ENCODE measurements at regions not wholly inside any gene's neighbourhood (a gene's known extent, or its start where the extent isn't known, plus 50 kb on each side); places are given as distances from the start of the nearest gene placed in this dataset.

- no peak overlapping the region for H3K4me3 ChIP-seq
- intact Hi-C loops (cut with DNase I; ENCODE audit: low total_unique reads), result no loop called here
- no peak for TF ChIP-seq POLR2AphosphoS5 (IDR thresholded peaks at IDR 0.05)
- TF ChIP-seq, protein P1, sequence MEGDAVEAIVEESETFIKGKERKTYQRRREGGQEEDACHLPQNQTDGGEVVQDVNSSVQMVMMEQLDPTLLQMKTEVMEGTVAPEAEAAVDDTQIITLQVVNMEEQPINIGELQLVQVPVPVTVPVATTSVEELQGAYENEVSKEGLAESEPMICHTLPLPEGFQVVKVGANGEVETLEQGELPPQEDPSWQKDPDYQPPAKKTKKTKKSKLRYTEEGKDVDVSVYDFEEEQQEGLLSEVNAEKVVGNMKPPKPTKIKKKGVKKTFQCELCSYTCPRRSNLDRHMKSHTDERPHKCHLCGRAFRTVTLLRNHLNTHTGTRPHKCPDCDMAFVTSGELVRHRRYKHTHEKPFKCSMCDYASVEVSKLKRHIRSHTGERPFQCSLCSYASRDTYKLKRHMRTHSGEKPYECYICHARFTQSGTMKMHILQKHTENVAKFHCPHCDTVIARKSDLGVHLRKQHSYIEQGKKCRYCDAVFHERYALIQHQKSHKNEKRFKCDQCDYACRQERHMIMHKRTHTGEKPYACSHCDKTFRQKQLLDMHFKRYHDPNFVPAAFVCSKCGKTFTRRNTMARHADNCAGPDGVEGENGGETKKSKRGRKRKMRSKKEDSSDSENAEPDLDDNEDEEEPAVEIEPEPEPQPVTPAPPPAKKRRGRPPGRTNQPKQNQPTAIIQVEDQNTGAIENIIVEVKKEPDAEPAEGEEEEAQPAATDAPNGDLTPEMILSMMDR (IDR thresholded peaks at IDR 0.05 in 8 of 11, conservative IDR thresholded peaks at IDR 0.05 in 3 of 11), result no peak
- no peaks in the 10 kb centered on the region for H3K4me1 ChIP-seq
- H3K36me3 ChIP-seq, result no peaks in the 10 kb centered on the region
- no peak for DNase-seq
- H3K27ac ChIP-seq, result no peak overlapping the region
- H3K27me3 ChIP-seq (replicated peaks in 1 of 7), result peaks cover 0 to 4% (median 0%) of the 10 kb centered on the region in 7 donors
- H3K9me3 ChIP-seq, result no peaks in the 10 kb centered on the region
- WGBS, 5 donors, result 84 to 97% (median 86%) methylated on average over 1 of the region's 1 CpG
Observed at GRCh38 chr13:111638233-111638632, 317.8 kb downstream of the TEX29 start.

DNA sequence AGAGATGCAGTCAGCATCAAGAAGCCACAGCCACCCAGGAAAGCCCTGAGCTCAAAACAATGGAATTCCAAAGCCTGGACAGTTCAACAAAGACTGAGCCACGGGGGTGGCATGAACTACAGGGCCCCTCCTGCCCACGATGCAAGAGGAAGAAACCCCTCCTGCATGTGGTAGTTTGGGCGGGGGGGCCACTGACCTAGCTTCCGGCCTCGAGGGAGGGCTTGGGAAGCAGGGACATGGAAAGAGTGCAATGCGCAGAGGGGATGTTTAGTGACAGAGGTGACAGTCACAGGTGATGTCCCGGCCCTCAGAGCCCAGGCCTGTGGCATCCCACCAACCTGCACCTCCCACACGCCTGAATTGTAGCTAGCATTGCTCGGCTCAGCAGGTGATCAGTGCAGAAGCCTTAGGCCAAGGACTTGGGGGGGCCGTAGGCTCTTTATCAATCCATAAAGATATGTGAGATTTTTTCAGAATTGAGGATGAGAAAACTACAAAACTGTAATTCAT lies 318.8 kb downstream of the TEX29 start:
- WGBS, 5 donors, result 68 to 78% (median 75%) methylated on average over 10 of the region's 10 CpGs
- peaks cover 0 to 4% (median 0%) of the 10 kb centered on the region in 7 donors for H3K27me3 ChIP-seq (replicated peaks in 1 of 7)
- H3K9me3 ChIP-seq, result no peaks in the 10 kb centered on the region
- TF ChIP-seq POLR2AphosphoS5 (IDR thresholded peaks at IDR 0.05) (no peak), POLR2A (IDR thresholded peaks at IDR 0.05) (no peak)
- TF ChIP-seq, protein P1 (IDR thresholded peaks at IDR 0.05 in 8 of 11, conservative IDR thresholded peaks at IDR 0.05 in 3 of 11), result no peak
- no peak overlapping the region for H3K4me3 ChIP-seq
- no peaks in the 10 kb centered on the region for H3K36me3 ChIP-seq
- no peak overlapping the region for H3K27ac ChIP-seq
- no peak for DNase-seq
- intact Hi-C loops (cut with DNase I; ENCODE audit: low total_unique reads), result no loop called here
- no peaks in the 10 kb centered on the region for H3K4me1 ChIP-seq

GRCh38 chr13:111640006-111640405 lies 319.6 kb downstream of the TEX29 start:
- WGBS, 5 donors, result 83 to 92% (median 84%) methylated on average over 13 of the region's 13 CpGs
- H3K9me3 ChIP-seq, result no peaks in the 10 kb centered on the region
- H3K4me1 ChIP-seq, result no peaks in the 10 kb centered on the region
- no peak overlapping the region for H3K27ac ChIP-seq
- no peak for DNase-seq
- H3K27me3 ChIP-seq (replicated peaks in 1 of 7), result peaks cover 0 to 4% (median 0%) of the 10 kb centered on the region in 7 donors
- TF ChIP-seq POLR2AphosphoS5 (IDR thresholded peaks at IDR 0.05), result no peak
- TF ChIP-seq, protein P1 (IDR thresholded peaks at IDR 0.05 in 8 of 11, conservative IDR thresholded peaks at IDR 0.05 in 3 of 11), result no peak
- no peak for TF ChIP-seq POLR2A (IDR thresholded peaks at IDR 0.05)
- H3K36me3 ChIP-seq, result no peaks in the 10 kb centered on the region
- intact Hi-C loops (cut with DNase I; ENCODE audit: low total_unique reads), result no loop called here
- H3K4me3 ChIP-seq, result no peak overlapping the region

DNA sequence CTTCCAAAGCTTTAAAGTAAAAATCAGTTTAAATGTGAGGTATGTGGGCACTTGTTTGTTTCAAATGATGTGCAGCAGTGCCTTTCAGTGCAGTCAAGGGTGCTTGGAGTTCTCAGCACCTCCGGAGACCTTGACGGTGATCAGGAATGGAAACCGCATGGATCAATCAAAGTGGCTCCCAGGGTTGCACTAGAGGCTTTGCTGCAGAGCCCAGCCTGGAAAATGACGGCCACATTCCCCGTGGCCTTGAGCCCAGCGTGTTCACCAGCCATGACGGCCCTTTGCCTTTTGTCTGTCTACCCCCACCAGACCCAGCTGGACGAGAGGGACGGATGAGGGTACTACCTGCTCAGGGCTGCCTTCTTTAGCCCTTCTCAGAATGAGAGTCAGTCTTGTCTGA lies 320.0 kb downstream of the TEX29 start:
- Histone ChIP-seq H3K27ac (no peak overlapping the region), H3K4me3 (no peak overlapping the region), H3K4me1 (no peaks in the 10 kb centered on the region), H3K27me3 (replicated peaks in 1 of 7) (peaks cover 0 to 6% (median 0%) of the 10 kb centered on the region in 7 donors), H3K9me3 (no peaks in the 10 kb centered on the region), H3K36me3 (no peaks in the 10 kb centered on the region)
- WGBS, 5 donors, result 73 to 84% (median 80%) methylated on average over 6 to 9 of the region's 9 CpGs
- intact Hi-C loops (cut with DNase I; ENCODE audit: low total_unique reads), result no loop called here
- no peak for DNase-seq
- no peak for TF ChIP-seq POLR2AphosphoS5 (IDR thresholded peaks at IDR 0.05)

All from spleen (tissue), 11 donors.